Testis (tissue), 2 donors: ENCODE measurements at regions not wholly inside any gene's neighbourhood (a gene's known extent, or its start where the extent isn't known, plus 50 kb on each side); places are given as distances from the start of the nearest gene placed in this dataset.

Source experiments
- DNase-seq: peaks from one replicate; pipeline ENCODE4 v3.0.0-alpha.2; 2019
- H3K27ac ChIP-seq, 2 donors: fragments of 200-600 bp; sonication (generic); one replicate each; pipeline ENCODE4 v1.5.1; 2019
- H3K27me3 ChIP-seq: fragments of 200-600 bp; sonication (generic); one replicate; pipeline ENCODE4 v1.5.1; 2019
- H3K36me3 ChIP-seq: fragments of 200-600 bp; sonication (generic); one replicate; pipeline ENCODE4 v1.5.1; 2017; ENCODE audit warnings: low read depth; ENCODE audit errors: missing control alignments
- H3K4me1 ChIP-seq: fragments of 200-600 bp; sonication (generic); one replicate; pipeline ENCODE4 v1.5.1; 2019
- H3K4me3 ChIP-seq, 2 donors: fragments of 200-600 bp; sonication (generic); one replicate each; pipeline ENCODE4 v1.5.1; 2017 to 2019
- H3K9me3 ChIP-seq: fragments of 200-600 bp; sonication (generic); one replicate; pipeline ENCODE4 v1.5.1; 2017
- POLR2A ChIP-seq: fragments of 450-650 bp; IDR thresholded peaks from one replicate; pipeline ENCODE4 v1.6.1; 2017; ENCODE audit warnings: antibody characterized with exemption, mild to moderate bottlenecking, moderate library complexity
- WGBS, 2 donors: methylation state at CpG; one replicate each; pipeline ENCODE4 v1.1.5; 2018; 5-methylcytosine and 5-hydroxymethylcytosine counted together
- intact Hi-C: fragments of 100-400 bp; cut with DNase I; formaldehyde crosslinking; loops from one replicate; pipeline ENCODE4 v1.15.1; 2023; ENCODE audit warnings: low total_unique reads
- TF ChIP-seq, protein P1 (sequence below), 3 experiments: fragments of 450-650 bp in 2 of 3; fragments of 200-600 bp in 1 of 3; sonication (generic) in 1 of 3; IDR thresholded peaks; one replicate each; pipeline ENCODE4 v1.5.1; 2016 to 2019; ENCODE audit warnings: antibody characterized with exemption in 3 of 3, mild to moderate bottlenecking in 2 of 3, moderate library complexity in 1 of 3

DNA sequence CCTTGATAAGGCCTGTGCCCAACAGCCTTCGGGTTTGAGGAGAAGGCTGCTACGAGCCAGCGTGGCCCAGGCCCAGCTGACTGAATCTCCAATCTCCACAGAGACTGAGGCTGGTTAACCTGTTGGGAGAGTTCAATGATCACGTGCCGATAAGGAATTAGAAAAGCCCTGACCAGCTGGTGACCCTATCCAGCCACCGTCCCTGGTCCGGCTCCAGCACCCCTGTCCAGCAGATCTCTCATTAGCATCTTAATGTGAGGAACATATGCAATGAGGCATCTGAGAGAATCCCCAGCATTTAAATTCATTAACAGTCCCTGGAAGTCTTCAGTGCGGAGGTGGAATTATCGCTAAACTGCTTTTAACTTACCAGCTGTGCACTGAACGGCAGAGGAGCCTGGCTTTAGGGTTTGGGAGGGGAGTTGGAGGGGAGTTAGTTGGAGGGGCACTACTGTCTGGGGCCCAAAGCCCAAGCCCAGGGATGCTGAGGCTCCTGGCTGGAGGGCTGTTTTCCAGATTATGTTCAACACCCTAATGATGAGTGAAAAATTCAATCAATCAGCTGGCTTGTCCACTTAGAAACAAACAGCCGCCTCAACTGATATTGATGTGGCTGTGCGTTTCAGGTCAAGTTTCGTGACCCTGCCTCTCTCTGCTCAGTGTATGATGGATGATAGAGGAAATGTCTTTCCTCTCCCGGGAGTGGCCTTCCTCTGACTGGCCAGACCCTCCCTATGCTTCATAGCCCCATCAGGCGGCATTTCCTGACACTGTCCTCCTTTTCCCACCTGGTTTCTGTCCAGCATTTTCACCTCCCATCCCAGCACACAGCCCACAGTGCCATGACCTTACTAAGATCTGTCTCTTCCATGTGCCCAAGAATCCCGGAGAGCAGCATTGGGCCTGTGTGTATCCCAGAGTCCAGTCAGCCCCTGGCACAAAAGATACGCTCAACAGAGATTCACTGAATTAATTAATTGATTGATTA lies 184.5 kb downstream of the CCT6B start:
- no peak for DNase-seq
- no peak overlapping the region for H3K27ac ChIP-seq
- no peaks in the 10 kb centered on the region for H3K27me3 ChIP-seq
- no peaks in the 10 kb centered on the region for H3K4me1 ChIP-seq
- H3K9me3 ChIP-seq: no peaks in the 10 kb centered on the region
- TF ChIP-seq, protein P1, sequence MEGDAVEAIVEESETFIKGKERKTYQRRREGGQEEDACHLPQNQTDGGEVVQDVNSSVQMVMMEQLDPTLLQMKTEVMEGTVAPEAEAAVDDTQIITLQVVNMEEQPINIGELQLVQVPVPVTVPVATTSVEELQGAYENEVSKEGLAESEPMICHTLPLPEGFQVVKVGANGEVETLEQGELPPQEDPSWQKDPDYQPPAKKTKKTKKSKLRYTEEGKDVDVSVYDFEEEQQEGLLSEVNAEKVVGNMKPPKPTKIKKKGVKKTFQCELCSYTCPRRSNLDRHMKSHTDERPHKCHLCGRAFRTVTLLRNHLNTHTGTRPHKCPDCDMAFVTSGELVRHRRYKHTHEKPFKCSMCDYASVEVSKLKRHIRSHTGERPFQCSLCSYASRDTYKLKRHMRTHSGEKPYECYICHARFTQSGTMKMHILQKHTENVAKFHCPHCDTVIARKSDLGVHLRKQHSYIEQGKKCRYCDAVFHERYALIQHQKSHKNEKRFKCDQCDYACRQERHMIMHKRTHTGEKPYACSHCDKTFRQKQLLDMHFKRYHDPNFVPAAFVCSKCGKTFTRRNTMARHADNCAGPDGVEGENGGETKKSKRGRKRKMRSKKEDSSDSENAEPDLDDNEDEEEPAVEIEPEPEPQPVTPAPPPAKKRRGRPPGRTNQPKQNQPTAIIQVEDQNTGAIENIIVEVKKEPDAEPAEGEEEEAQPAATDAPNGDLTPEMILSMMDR (IDR thresholded peaks at IDR 0.05): no peak
- no peak for TF ChIP-seq POLR2A
- intact Hi-C loops: no loop called here
- WGBS, 2 donors: 61 to 79% methylated on average over 17 of the region's 17 CpGs
- H3K4me3 ChIP-seq: no peak overlapping the region
- no peaks in the 10 kb centered on the region for H3K36me3 ChIP-seq

- Histone ChIP-seq H3K36me3 (no peaks in the 10 kb centered on the region), H3K9me3 (no peaks in the 10 kb centered on the region), H3K27ac (no peak overlapping the region), H3K27me3 (no peaks in the 10 kb centered on the region), H3K4me1 (no peaks in the 10 kb centered on the region), H3K4me3 (no peak overlapping the region)
- DNase-seq: no peak
- 65 to 86% methylated on average over 2 to 4 of the region's 4 CpGs for WGBS, 2 donors
- TF ChIP-seq, protein P1 (IDR thresholded peaks at IDR 0.05): no peak
- no peak for TF ChIP-seq POLR2A
- intact Hi-C loops: no loop called here
Observed at GRCh38 chr17:34773036-34773435, 188.2 kb downstream of the CCT6B start.

GRCh38 chr17:34771891-34772290 lies 189.4 kb downstream of the CCT6B start:
- no peak for DNase-seq
- intact Hi-C loops: no loop called here
- H3K9me3 ChIP-seq: no peaks in the 10 kb centered on the region
- H3K4me1 ChIP-seq: no peaks in the 10 kb centered on the region
- TF ChIP-seq POLR2A: no peak
- TF ChIP-seq, protein P1 (IDR thresholded peaks at IDR 0.05): no peak
- H3K4me3 ChIP-seq: no peak overlapping the region
- H3K27me3 ChIP-seq: no peaks in the 10 kb centered on the region
- H3K27ac ChIP-seq: no peak overlapping the region
- no peaks in the 10 kb centered on the region for H3K36me3 ChIP-seq
- 74 to 100% methylated on average over 1 to 5 of the region's 5 CpGs for WGBS, 2 donors

- WGBS, 2 donors: 72 to 85% methylated on average over 3 of the region's 3 CpGs
- intact Hi-C loops: no loop called here
- no peaks in the 10 kb centered on the region for H3K36me3 ChIP-seq
- no peak overlapping the region for H3K27ac ChIP-seq
- H3K9me3 ChIP-seq: no peaks in the 10 kb centered on the region
- no peaks in the 10 kb centered on the region for H3K27me3 ChIP-seq
- no peaks in the 10 kb centered on the region for H3K4me1 ChIP-seq
- no peak overlapping the region for H3K4me3 ChIP-seq
- TF ChIP-seq, protein P1 (IDR thresholded peaks at IDR 0.05): no peak
- TF ChIP-seq POLR2A: no peak
- no peak for DNase-seq
Observed at GRCh38 chr17:34770586-34770985, 190.7 kb downstream of the CCT6B start.
